ENCODE measurements at regions not wholly inside any gene's neighbourhood (a gene's known extent, or its start where the extent isn't known, plus 50 kb on each side); places are given as distances from the start of the nearest gene placed in this dataset.

GRCh38 chr6:68010936-68011335 is 624.1 kb upstream of the ADGRB3 start:
- TF ChIP-seq CTCF (IDR thresholded peaks at IDR 0.05), result no peak
- TF ChIP-seq POLR2A (IDR thresholded peaks at IDR 0.05), result no peak
- TF ChIP-seq POLR2AphosphoS5 (IDR thresholded peaks at IDR 0.05; ENCODE audit: insufficient read depth in 1 of 2, low read depth in 1 of 2), result no peak

Data from vagina (tissue), 2 donors.